Keratinocyte (primary cell): ENCODE measurements at regions not wholly inside any gene's neighbourhood (a gene's known extent, or its start where the extent isn't known, plus 50 kb on each side); places are given as distances from the start of the nearest gene placed in this dataset.

Experiments used
- CTCF ChIP-seq, 3 experiments: IDR thresholded peaks in 1 of 3; conservative IDR thresholded peaks in 1 of 3; optimal IDR thresholded peaks in 1 of 3; 2 replicates in 2 of 3; 3 replicates in 1 of 3; pipeline versions ENCODE3 to v1.5.1; 2011; ENCODE audit warnings: low read length in 3 of 3, mild to moderate bottlenecking in 3 of 3, moderate library complexity in 2 of 3, control low read depth in 1 of 3, inconsistent platforms in 1 of 3; ENCODE audit not compliant: insufficient read depth in 2 of 3; ENCODE audit errors: extremely low read depth in 1 of 3
- EZH2 ChIP-seq: IDR thresholded peaks from one replicate; pipeline ENCODE4 v1.6.1; 2012; ENCODE audit warnings: inconsistent platforms, mild to moderate bottlenecking, low read length, moderate library complexity

GRCh38 chr3:89740881-89741177, 633.4 kb downstream of the EPHA3 start:
- TF ChIP-seq CTCF (optimal IDR thresholded peaks at IDR 0.05 in 1 of 3, IDR thresholded peaks at IDR 0.05 in 1 of 3, conservative IDR thresholded peaks at IDR 0.05 in 1 of 3; ENCODE audit: extremely low read depth in 1 of 3, insufficient read depth in 2 of 3, low read length in 3 of 3) (no peak), EZH2 (no peak)
